ENCODE measurements at regions not wholly inside any gene's neighbourhood (a gene's known extent, or its start where the extent isn't known, plus 50 kb on each side); places are given as distances from the start of the nearest gene placed in this dataset.

DNA sequence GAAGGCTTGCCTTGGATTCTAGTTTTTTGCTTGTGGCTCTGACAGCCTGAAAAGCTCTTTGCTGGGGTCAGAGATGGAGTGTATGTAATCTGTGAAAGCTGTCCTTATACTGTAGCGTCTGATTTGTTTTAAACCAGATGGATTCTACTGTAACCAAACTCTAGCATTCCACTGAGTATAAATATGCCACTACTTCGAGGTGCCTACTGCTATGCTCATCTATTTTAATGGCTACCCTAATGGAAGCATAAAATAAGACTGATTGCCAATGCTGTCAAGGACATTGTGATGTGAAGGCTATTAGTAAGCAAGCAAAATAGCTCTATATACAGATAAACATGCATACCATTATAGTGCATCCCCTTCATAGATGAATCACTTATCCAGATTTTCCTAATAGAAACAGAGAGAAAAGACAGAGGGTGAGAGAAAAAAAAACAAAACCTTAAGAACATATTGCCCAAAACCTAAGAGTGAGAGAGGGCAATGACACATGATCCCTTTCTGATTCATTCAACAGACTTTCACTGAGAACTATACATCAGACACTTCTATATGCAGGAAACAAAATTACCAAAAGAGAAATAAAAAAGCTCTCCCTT, 1025.8 kb upstream of the LCORL start:
- Histone ChIP-seq H3K9me2 (ENCODE audit: insufficient read depth) (no peaks in the 10 kb centered on the region), H3K79me2 (ENCODE audit: low read depth) (no peaks in the 10 kb centered on the region), H3K36me3 (ENCODE audit: low read depth) (no peaks in the 10 kb centered on the region), H3K27me3 (ENCODE audit: insufficient read depth, low read depth) (no peaks in the 10 kb centered on the region), H3K4me1 (replicated peaks; ENCODE audit: insufficient read depth) (no peaks in the 10 kb centered on the region), H3K4me3 (no peak overlapping the region), H3F3A (ENCODE audit: insufficient read depth, low read depth) (no peaks in the 10 kb centered on the region), H2AFZ (no peak overlapping the region), H3K27ac (no peak overlapping the region), H4K20me1 (ENCODE audit: insufficient read depth) (no peaks in the 10 kb centered on the region), H3K9me3 (ENCODE audit: insufficient read depth, low read depth) (no peaks in the 10 kb centered on the region), H3K4me2 (no peak overlapping the region)
- POLR2A ChIA-PET (ENCODE audit: unreplicated experiment) = no interaction called here
- no TSS peak for BruUV-seq (replicated peaks)
- TF ChIP-seq, protein P1, sequence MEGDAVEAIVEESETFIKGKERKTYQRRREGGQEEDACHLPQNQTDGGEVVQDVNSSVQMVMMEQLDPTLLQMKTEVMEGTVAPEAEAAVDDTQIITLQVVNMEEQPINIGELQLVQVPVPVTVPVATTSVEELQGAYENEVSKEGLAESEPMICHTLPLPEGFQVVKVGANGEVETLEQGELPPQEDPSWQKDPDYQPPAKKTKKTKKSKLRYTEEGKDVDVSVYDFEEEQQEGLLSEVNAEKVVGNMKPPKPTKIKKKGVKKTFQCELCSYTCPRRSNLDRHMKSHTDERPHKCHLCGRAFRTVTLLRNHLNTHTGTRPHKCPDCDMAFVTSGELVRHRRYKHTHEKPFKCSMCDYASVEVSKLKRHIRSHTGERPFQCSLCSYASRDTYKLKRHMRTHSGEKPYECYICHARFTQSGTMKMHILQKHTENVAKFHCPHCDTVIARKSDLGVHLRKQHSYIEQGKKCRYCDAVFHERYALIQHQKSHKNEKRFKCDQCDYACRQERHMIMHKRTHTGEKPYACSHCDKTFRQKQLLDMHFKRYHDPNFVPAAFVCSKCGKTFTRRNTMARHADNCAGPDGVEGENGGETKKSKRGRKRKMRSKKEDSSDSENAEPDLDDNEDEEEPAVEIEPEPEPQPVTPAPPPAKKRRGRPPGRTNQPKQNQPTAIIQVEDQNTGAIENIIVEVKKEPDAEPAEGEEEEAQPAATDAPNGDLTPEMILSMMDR (conservative IDR thresholded peaks at IDR 0.05) = no peak
- no peak for TF ChIP-seq EZH2 (IDR thresholded peaks at IDR 0.05; ENCODE audit: low read depth)
- CTCF ChIA-PET = no interaction called here
- intact Hi-C loops (cut with micrococcal nuclease; ENCODE audit: unreplicated experiment) = no loop called here
- DNase-seq = no peak

DNA sequence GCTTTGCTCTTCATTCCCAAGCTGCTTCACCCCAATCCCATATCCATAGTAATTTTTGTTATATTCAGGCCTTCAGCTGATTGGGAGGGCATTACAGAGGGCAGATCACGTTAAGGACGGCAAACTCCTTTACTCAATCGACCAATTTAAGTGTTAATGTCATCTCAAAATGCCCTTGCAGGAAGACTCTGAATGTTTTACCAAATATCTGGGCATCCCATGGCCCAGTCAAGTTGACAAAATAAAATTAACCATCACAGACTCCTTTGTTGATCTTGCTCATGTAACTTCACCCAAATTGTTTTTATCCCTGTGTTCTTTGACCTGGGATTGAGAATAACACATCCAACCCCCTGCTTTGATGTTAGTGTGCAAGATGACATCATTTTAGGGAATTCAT, 1018.3 kb upstream of the LCORL start:
- no peak overlapping the region for H3K4me2 ChIP-seq
- no peaks in the 10 kb centered on the region for H3F3A ChIP-seq (ENCODE audit: insufficient read depth, low read depth)
- TF ChIP-seq, protein P1 (conservative IDR thresholded peaks at IDR 0.05) = no peak
- no peak for TF ChIP-seq EZH2 (IDR thresholded peaks at IDR 0.05; ENCODE audit: low read depth)
- no peaks in the 10 kb centered on the region for H3K9me2 ChIP-seq (ENCODE audit: insufficient read depth)
- ChIA-PET POLR2A (ENCODE audit: unreplicated experiment) (no interaction called here), CTCF (no interaction called here)
- H3K4me3 ChIP-seq = no peak overlapping the region
- DNase-seq = no peak
- no peaks in the 10 kb centered on the region for H3K36me3 ChIP-seq (ENCODE audit: low read depth)
- H3K27ac ChIP-seq = no peak overlapping the region
- no peaks in the 10 kb centered on the region for H3K9me3 ChIP-seq (ENCODE audit: insufficient read depth, low read depth)
- no peaks in the 10 kb centered on the region for H3K79me2 ChIP-seq (ENCODE audit: low read depth)
- H3K4me1 ChIP-seq (replicated peaks; ENCODE audit: insufficient read depth) = no peaks in the 10 kb centered on the region
- no peaks in the 10 kb centered on the region for H4K20me1 ChIP-seq (ENCODE audit: insufficient read depth)
- H2AFZ ChIP-seq = no peak overlapping the region
- BruUV-seq (replicated peaks) = no TSS peak
- intact Hi-C loops (cut with micrococcal nuclease; ENCODE audit: unreplicated experiment) = no loop called here
- no peaks in the 10 kb centered on the region for H3K27me3 ChIP-seq (ENCODE audit: insufficient read depth, low read depth)

DNA sequence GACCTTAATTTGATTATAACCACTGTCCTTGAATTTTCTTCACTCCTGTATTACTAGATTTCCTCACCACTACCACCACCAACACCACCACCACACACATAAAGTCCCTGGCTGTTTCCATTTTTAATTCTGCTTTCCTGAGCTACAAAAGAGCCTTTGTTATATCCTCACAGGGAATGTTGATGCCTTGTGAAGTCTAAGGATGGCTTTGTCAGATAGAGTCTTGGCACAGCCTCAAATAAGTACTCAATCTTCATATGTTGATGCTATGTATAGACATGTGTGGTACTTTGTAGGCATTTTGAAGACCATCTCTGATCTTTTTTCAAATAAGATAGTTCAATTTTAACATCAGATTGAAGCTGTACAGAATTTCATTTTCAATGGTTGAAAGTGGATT, 1016.7 kb upstream of the LCORL start:
- Histone ChIP-seq H3F3A (ENCODE audit: insufficient read depth, low read depth) (no peaks in the 10 kb centered on the region), H3K4me3 (no peak overlapping the region), H2AFZ (no peak overlapping the region), H3K27ac (no peak overlapping the region), H3K9me3 (ENCODE audit: insufficient read depth, low read depth) (no peaks in the 10 kb centered on the region), H3K27me3 (ENCODE audit: insufficient read depth, low read depth) (no peaks in the 10 kb centered on the region), H3K36me3 (ENCODE audit: low read depth) (no peaks in the 10 kb centered on the region), H3K9me2 (ENCODE audit: insufficient read depth) (no peaks in the 10 kb centered on the region), H3K4me1 (replicated peaks; ENCODE audit: insufficient read depth) (no peaks in the 10 kb centered on the region), H4K20me1 (ENCODE audit: insufficient read depth) (no peaks in the 10 kb centered on the region), H3K79me2 (ENCODE audit: low read depth) (no peaks in the 10 kb centered on the region), H3K4me2 (no peak overlapping the region)
- no peak for TF ChIP-seq EZH2 (IDR thresholded peaks at IDR 0.05; ENCODE audit: low read depth)
- TF ChIP-seq, protein P1 (conservative IDR thresholded peaks at IDR 0.05) = no peak
- DNase-seq = no peak
- ChIA-PET CTCF (no interaction called here), POLR2A (ENCODE audit: unreplicated experiment) (no interaction called here)
- intact Hi-C loops (cut with micrococcal nuclease; ENCODE audit: unreplicated experiment) = no loop called here
- no TSS peak for BruUV-seq (replicated peaks)

All from PC-9 (cell line).